HFF-Myc (cell line): ENCODE measurements at regions not wholly inside any gene's neighbourhood (a gene's known extent, or its start where the extent isn't known, plus 50 kb on each side); places are given as distances from the start of the nearest gene placed in this dataset.

Experiments
- DNase-seq: peaks from one replicate; pipeline ENCODE4 v3.0.0-alpha.2; 2011; ENCODE audit warnings: low read depth; ENCODE audit errors: extremely low read depth
- H3K4me3 ChIP-seq: replicated peaks from 2 replicates; pipeline ENCODE4 v1.5.1; 2011; ENCODE audit warnings: low read depth, mild to moderate bottlenecking, control low read depth, low read length
- TF ChIP-seq, protein P1 (sequence below): IDR thresholded peaks from 2 replicates; pipeline ENCODE4 v1.5.1; 2012; ENCODE audit warnings: mild to moderate bottlenecking, low read depth, low read length, control low read depth; ENCODE audit errors: missing control alignments

DNA sequence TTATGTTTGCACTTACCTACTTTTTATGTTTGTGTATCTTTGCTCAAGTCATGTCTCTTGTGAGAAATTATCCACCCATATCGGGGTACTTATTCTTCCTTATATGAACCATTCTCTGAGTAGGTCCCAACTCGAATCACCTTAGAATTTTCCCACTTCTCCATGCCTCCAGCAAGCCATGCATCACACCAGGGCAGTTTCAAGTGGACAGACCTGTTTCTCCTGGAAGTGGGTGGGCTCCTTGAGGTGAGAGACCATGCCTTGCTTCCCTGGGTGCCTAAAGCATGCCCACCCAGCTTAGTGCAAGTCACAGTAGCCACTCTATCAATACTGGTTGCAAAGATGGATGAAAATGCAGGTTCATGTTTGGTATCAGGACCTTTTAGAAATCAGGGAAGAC lies 187.2 kb downstream of the KIT start:
- TF ChIP-seq, protein P1, sequence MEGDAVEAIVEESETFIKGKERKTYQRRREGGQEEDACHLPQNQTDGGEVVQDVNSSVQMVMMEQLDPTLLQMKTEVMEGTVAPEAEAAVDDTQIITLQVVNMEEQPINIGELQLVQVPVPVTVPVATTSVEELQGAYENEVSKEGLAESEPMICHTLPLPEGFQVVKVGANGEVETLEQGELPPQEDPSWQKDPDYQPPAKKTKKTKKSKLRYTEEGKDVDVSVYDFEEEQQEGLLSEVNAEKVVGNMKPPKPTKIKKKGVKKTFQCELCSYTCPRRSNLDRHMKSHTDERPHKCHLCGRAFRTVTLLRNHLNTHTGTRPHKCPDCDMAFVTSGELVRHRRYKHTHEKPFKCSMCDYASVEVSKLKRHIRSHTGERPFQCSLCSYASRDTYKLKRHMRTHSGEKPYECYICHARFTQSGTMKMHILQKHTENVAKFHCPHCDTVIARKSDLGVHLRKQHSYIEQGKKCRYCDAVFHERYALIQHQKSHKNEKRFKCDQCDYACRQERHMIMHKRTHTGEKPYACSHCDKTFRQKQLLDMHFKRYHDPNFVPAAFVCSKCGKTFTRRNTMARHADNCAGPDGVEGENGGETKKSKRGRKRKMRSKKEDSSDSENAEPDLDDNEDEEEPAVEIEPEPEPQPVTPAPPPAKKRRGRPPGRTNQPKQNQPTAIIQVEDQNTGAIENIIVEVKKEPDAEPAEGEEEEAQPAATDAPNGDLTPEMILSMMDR, result no peak
- no peak for DNase-seq
- H3K4me3 ChIP-seq, result no peak overlapping the region

DNA sequence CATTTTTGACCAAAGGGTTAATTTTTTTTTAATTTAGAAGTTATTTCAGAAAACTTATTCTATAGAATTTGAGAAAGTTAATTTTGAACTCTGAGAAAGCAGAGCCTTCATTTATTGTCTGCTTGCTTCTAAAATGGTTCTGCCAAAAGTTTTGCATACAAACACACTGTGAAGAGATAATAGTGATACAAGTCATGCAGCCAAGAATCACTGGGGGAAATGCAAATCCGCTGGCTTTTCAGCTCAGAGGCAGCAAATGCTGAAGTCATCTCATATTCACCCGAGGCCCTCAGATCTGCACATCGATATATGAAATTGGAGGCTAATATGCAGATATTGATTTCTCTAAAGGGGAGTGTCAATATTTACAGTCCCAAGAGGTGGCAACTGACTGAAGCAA lies 186.2 kb downstream of the KIT start:
- no peak for DNase-seq
- H3K4me3 ChIP-seq, result no peak overlapping the region
- TF ChIP-seq, protein P1, result no peak

DNA sequence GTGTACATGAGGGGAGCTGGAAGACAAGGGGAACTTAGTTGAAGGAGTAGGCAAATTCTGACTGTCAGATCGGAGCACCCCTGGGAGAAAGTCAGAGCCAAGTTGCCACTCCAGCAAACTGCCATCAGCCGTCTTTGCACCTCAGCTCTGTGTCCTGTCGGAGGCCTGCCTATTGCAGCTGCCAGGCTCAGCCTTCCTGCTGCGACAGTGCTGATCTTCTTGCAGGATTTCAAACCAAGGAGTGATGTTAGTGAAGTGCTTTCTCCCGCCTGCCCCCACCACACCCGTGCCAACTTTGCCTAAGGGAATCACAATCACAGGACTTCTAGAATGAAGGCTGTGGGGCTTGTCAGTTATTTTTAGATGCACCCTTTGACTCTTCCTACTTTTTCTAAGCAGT lies 185.3 kb downstream of the KIT start:
- H3K4me3 ChIP-seq, result no peak overlapping the region
- TF ChIP-seq, protein P1, result no peak

DNA sequence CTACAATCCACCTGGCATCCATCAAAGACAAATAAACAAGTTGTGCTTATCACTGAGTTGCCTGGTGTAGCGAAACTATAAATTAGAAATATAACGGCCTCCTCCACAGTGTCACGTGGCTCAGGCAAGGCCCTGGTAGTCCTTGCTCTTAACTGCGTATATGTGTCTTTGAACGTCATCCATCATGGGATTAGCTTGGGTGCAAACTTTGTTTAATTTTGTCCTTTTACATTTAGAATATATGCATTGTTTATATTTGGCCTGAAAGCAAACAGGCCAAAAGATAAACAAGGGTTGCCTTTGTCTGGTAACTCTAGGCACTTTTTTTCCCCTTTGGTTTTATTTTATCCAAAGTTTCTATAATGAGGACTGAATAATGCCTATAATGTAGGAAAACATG lies 184.9 kb downstream of the KIT start:
- no peak for DNase-seq
- H3K4me3 ChIP-seq, result no peak overlapping the region
- TF ChIP-seq, protein P1, result no peak

More for the DNA sequence above, 185.3 kb downstream of the KIT start:
- no peak for DNase-seq

DNA sequence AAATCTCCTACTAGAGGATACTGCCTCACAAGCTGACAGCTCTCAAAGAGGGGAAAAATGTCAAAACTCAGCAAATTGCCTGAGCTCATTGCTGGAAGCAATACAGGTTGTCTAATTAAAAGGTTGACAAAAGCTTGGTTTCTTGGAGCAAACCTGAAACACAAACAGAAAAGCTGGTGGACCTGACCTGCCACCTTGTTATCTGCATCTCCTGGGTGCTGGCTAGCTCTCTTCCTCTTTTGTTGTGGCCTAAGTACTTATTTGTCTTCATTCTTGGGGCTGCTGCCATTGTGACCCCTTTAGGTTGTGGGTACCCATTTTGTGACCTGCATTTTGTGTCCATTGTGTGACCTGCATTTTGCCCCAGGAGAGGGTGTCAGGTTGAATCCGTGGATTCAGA lies 184.5 kb downstream of the KIT start:
- TF ChIP-seq, protein P1, result no peak
- no peak overlapping the region for H3K4me3 ChIP-seq
- DNase-seq, result no peak

DNA sequence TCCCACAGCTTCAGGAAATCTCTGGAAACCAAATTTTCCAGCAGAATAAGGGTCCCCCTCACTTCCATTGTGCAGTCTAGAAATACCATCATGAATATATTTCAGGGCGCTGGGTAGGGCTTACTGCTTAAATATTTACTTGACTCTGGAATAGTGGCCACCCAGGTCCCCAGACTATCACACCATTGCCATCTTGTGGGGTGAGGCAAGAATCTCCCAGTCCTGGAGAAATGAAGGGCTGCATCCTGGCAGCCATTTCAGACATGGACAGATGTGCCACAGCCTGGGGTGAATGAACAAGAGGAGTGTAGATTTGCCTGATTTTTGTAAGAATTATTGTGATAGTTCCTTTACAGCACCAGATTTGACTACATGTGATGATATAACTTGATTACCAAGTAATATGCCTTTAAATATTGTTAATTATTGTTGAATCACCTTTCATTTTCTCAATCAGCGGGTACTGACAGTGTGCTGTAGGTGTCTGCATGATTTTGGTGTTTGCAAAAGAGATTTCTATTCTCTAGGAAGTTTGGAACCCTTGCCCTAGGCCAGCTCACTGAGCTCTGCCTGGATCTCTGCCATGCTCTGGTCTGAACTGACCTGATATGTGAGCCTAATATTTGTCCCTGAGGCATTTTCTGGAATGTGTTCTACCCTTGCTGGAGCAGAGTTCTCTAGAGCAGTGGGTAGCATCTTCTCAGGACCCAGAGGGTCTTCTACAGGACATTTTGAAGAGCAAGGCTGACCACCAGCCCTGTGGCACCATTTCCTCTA lies 183.4 kb downstream of the KIT start:
- no peak overlapping the region for H3K4me3 ChIP-seq
- TF ChIP-seq, protein P1, result peak; percentile 27
- DNase-seq, result no peak

DNA sequence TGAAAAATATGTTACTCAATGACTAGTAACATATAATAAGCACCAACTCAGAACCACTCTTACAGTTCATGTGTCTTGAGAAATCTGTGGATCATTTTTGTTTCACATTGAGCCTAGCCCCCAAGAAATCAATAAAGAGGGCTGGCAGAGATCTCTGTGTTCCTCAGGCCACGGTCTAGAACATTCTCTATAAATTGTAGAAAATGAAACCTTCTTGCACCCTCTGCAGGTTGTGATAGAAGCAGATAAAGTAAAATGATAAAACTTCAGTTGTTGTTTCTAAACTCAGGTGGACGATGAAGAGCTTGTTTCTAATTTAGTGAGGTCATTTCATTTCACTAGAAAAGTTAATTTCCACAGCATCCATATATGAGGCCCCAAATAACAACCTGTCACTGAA lies 182.7 kb downstream of the KIT start:
- TF ChIP-seq, protein P1, result no peak
- DNase-seq, result no peak
- no peak overlapping the region for H3K4me3 ChIP-seq
